ENCODE measurements at regions not wholly inside any gene's neighbourhood (a gene's known extent, or its start where the extent isn't known, plus 50 kb on each side); places are given as distances from the start of the nearest gene placed in this dataset.
"Not testable (repeated sequence)": the region's sequence is repeated elsewhere in the genome, so short reads cannot be mapped to it uniquely, and the experiment has no call there.

DNA sequence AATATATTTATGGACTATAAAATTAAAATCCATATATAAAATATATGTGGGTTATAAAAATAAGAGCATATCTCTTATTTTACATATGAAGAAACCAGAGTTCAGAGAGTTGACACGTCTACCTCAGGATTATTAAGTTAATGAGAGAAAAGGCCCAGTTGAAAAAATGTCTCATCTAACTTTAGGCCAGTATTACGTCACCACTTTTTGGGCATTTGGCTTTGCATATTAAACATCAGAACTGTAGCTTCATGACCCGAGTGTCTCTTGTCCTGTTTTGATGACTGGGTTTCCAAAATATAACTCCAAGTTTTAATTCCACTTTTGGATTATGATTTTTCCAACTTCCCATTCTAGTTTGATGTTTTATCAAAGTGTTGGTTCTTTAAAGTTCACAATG is 1026.1 kb downstream of the SLC6A15 start:
- TF ChIP-seq, protein P1, sequence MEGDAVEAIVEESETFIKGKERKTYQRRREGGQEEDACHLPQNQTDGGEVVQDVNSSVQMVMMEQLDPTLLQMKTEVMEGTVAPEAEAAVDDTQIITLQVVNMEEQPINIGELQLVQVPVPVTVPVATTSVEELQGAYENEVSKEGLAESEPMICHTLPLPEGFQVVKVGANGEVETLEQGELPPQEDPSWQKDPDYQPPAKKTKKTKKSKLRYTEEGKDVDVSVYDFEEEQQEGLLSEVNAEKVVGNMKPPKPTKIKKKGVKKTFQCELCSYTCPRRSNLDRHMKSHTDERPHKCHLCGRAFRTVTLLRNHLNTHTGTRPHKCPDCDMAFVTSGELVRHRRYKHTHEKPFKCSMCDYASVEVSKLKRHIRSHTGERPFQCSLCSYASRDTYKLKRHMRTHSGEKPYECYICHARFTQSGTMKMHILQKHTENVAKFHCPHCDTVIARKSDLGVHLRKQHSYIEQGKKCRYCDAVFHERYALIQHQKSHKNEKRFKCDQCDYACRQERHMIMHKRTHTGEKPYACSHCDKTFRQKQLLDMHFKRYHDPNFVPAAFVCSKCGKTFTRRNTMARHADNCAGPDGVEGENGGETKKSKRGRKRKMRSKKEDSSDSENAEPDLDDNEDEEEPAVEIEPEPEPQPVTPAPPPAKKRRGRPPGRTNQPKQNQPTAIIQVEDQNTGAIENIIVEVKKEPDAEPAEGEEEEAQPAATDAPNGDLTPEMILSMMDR (IDR thresholded peaks at IDR 0.05; ENCODE audit: unreplicated experiment): no peak
- H3K27ac Mint-ChIP-seq (ENCODE audit: unreplicated experiment): no peak overlapping the region
- intact Hi-C loops (cut with micrococcal nuclease; ENCODE audit: unreplicated experiment): no loop called here

DNA sequence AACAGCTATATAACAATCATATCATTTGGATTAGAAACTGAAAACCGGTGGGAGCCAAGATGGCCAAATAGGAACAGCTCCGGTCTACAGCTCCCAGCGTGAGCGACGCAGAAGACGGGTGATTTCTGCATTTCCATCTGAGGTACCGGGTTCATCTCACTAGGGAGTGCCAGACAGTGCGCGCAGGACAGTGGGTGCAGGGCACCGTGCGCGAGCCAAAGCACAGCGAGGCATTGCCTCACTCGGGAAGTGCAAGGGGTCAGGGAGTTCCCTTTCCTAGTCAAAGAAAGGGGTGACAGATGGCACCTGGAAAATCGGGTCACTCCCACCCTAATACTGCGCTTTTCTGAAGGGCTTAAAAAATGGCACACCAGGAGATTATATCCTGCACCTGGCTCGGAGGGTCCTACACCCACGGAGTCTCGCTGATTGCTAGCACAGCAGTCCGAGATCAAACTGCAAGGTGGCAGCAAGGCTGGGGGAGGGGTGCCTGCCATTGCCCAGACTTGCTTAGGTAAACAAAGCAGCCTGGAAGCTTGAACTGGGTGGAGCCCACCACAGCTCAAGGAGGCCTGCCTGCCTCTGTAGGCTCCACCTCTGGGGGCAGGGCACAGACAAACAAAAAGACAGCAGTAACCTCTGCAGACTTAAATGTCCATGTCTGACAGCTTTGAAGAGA is 1041.5 kb downstream of the SLC6A15 start:
- H3K27ac Mint-ChIP-seq (ENCODE audit: unreplicated experiment); DNase-seq; H3K4me1 Mint-ChIP-seq (ENCODE audit: low read depth, unreplicated experiment); H3K27me3 Mint-ChIP-seq (ENCODE audit: unreplicated experiment); CTCF ChIA-PET; H3K4me3 Mint-ChIP-seq (ENCODE audit: low read depth, unreplicated experiment); intact Hi-C loops (cut with micrococcal nuclease; ENCODE audit: unreplicated experiment); H3K9me3 Mint-ChIP-seq (ENCODE audit: low read depth, unreplicated experiment); BruUV-seq (replicated peaks); H3K36me3 Mint-ChIP-seq (ENCODE audit: insufficient read depth, unreplicated experiment): not testable (repeated sequence)

More for the DNA sequence above, 1026.1 kb downstream of the SLC6A15 start:
- DNase-seq: no peak
- CTCF ChIA-PET: no interaction called here
- H3K9me3 Mint-ChIP-seq (ENCODE audit: low read depth, unreplicated experiment): peaks cover 6% of the 10 kb centered on the region
- no peaks in the 10 kb centered on the region for H3K36me3 Mint-ChIP-seq (ENCODE audit: insufficient read depth, unreplicated experiment)
- H3K27me3 Mint-ChIP-seq (ENCODE audit: unreplicated experiment): no peaks in the 10 kb centered on the region
- BruUV-seq (replicated peaks): no TSS peak
- H3K4me1 Mint-ChIP-seq (ENCODE audit: low read depth, unreplicated experiment): no peaks in the 10 kb centered on the region
- H3K4me3 Mint-ChIP-seq (ENCODE audit: low read depth, unreplicated experiment): no peak overlapping the region

DNA sequence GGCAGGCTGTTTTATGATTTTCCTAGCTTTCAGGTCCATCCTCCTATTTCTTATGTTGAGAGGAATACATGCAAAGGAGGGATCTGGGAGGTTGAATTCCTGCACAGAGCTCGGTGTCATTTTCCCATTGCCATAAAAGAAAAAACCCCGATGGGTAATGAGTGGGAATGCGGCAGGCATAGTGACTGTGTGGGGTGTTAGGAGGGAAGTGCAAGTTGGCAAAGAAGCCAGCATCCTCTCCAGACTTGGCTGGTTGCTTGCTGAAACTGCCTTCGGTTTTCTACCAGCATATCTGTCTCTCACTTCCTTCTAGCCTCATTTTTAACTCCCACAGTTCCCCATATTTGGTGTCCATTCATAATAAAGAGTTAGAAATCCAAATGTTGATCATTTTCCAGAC is 1046.1 kb downstream of the SLC6A15 start:
- BruUV-seq (replicated peaks): no TSS peak

DNA sequence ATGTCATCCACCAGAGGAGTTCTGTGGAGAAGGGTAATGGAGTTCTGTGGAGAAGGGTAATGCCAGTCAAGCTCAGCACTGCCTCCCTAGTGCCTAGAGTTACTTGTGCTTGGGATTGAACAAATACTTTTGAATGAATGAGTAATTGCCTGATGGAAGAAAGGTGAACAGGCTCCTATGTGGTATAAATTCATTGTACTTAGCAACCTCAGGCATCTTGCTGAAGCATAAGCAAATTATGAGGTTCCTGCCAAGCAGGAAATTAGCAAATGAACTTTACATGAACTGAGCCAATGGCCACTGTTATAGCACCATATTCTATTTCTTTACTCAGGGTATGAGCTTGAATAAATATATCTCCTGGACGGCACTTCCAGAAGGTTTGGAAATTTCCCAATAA is 1047.2 kb downstream of the SLC6A15 start:
- Mint-ChIP-seq H3K9me3 (ENCODE audit: low read depth, unreplicated experiment) (no peaks in the 10 kb centered on the region), H3K27ac (ENCODE audit: unreplicated experiment) (no peak overlapping the region), H3K27me3 (ENCODE audit: unreplicated experiment) (no peaks in the 10 kb centered on the region), H3K4me3 (ENCODE audit: low read depth, unreplicated experiment) (no peak overlapping the region), H3K4me1 (ENCODE audit: low read depth, unreplicated experiment) (no peaks in the 10 kb centered on the region), H3K36me3 (ENCODE audit: insufficient read depth, unreplicated experiment) (no peaks in the 10 kb centered on the region)
- intact Hi-C loops (cut with micrococcal nuclease; ENCODE audit: unreplicated experiment): no loop called here
- DNase-seq: no peak
- TF ChIP-seq, protein P1 (IDR thresholded peaks at IDR 0.05; ENCODE audit: unreplicated experiment): no peak
- CTCF ChIA-PET: interaction anchor here (0.6 kb wide), 1 partner anchor 168 kb away, joined by 4 read pairs; no protein-coding TSS in a partner anchor
- no TSS peak for BruUV-seq (replicated peaks)

More for the DNA sequence above, 1046.1 kb downstream of the SLC6A15 start:
- H3K36me3 Mint-ChIP-seq (ENCODE audit: insufficient read depth, unreplicated experiment): no peaks in the 10 kb centered on the region
- H3K27ac Mint-ChIP-seq (ENCODE audit: unreplicated experiment): no peak overlapping the region
- no peaks in the 10 kb centered on the region for H3K4me1 Mint-ChIP-seq (ENCODE audit: low read depth, unreplicated experiment)
- CTCF ChIA-PET: no interaction called here
- H3K27me3 Mint-ChIP-seq (ENCODE audit: unreplicated experiment): no peaks in the 10 kb centered on the region
- H3K4me3 Mint-ChIP-seq (ENCODE audit: low read depth, unreplicated experiment): no peak overlapping the region
- TF ChIP-seq, protein P1 (IDR thresholded peaks at IDR 0.05; ENCODE audit: unreplicated experiment): no peak
- no peaks in the 10 kb centered on the region for H3K9me3 Mint-ChIP-seq (ENCODE audit: low read depth, unreplicated experiment)
- DNase-seq: no peak
- intact Hi-C loops (cut with micrococcal nuclease; ENCODE audit: unreplicated experiment): no loop called here

DNA sequence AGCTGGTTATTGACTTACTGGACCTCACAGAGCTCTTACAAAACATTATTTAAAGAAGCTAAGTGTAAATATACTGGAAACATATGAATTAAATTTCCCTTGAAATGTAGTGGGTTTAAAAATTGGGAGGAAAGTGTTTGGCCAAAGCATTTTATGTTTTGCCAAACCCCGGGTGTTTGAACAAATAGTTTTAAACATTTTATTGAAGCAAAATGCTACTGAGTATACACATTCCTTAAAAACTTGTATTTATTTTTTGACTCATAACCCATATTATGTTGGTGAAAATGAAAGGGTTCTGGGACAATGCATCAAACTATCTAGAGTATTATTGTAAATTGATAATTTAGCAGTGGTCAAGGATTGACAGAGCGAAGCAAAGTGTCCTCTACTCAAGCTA is 1048.5 kb downstream of the SLC6A15 start:
- Mint-ChIP-seq H3K27me3 (ENCODE audit: unreplicated experiment) (no peaks in the 10 kb centered on the region), H3K9me3 (ENCODE audit: low read depth, unreplicated experiment) (no peaks in the 10 kb centered on the region), H3K4me1 (ENCODE audit: low read depth, unreplicated experiment) (no peaks in the 10 kb centered on the region), H3K27ac (ENCODE audit: unreplicated experiment) (no peak overlapping the region), H3K36me3 (ENCODE audit: insufficient read depth, unreplicated experiment) (no peaks in the 10 kb centered on the region), H3K4me3 (ENCODE audit: low read depth, unreplicated experiment) (no peak overlapping the region)
- intact Hi-C loops (cut with micrococcal nuclease; ENCODE audit: unreplicated experiment): no loop called here
- TF ChIP-seq, protein P1 (IDR thresholded peaks at IDR 0.05; ENCODE audit: unreplicated experiment): no peak
- BruUV-seq (replicated peaks): no TSS peak
- no peak for DNase-seq
- CTCF ChIA-PET: no interaction called here
